Stimulated activated CD4-positive, alpha-beta T cell treated with anti-CD3 and anti-CD28 coated beads, Interleukin-2, amount 100 ng/mL, for 4 hours (primary cell): ENCODE measurements at regions not wholly inside any gene's neighbourhood (a gene's known extent, or its start where the extent isn't known, plus 50 kb on each side); places are given as distances from the start of the nearest gene placed in this dataset.
"Not testable (repeated sequence)": the region's sequence is repeated elsewhere in the genome, so short reads cannot be mapped to it uniquely, and the experiment has no call there.

ENCODE experiments used
- DNase-seq: peaks from one replicate; pipeline ENCODE4 v3.0.0-alpha.2; 2020; ENCODE audit warnings: low read depth

DNA sequence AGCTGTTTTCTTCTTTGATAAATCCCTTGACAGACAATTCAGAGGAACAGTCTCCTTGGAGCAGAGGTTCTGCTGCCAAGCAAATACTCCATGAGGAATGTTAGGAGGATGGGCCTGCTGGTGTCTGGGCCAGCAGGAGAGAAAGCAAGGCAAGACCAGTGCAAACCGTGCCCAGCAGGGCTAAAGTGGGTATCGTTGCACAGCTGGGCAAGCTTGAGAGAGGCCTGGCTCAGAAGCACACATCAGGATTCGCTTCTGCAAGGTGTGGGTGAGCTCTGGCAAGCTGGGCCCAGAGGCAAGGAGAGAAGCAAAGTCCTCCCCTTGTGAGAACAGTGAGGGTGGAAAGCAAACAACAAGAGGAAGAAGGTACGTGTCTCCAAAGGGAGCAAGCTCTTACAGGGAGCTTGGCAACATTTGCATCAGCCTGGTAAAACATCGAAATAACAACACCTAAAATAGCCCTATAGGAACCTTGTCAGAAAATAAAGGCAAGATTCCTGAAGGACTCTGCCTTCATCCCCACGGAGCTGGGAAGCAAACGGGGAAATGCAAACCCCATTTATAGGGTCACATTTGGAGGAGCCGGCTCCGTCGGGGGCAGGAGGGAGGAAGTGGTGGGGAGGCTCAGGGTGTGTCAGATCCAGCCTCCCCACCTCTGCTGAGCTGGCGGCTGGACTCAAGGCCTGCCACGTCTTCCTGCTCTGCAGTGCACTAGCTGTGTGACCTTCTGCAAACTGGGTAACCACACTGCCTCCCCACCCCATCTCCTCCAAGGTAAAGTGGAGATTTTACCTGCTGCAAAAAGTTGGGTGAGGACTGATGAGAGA lies 62.3 kb upstream of the HIVEP3 start:
- no peak for DNase-seq

- no peak for DNase-seq
These were observed 60.3 kb upstream of the HIVEP3 start for GRCh38 chr1:41978986-41979385.

- DNase-seq, result no peak
These were observed 58.6 kb upstream of the HIVEP3 start for GRCh38 chr1:41977326-41977725.

DNA sequence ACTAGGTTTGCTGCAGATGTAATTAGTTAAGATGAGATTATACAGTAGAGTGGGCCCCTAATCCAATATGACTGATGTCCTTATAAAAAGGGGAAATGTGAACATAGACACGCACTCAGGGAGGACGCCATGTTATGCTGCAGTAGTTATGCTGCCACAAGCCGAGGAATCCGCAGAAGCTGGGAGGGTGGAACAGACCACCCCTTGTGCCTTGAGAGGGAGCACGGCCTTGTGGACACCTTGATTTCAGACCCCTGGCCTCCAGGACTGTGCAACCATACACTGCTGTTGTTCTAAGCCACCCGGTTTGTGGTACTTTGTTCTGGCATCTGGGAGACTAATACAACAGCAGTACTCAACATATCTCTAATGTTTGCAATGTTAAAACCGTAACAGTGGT lies 57.9 kb upstream of the HIVEP3 start:
- no peak for DNase-seq

DNA sequence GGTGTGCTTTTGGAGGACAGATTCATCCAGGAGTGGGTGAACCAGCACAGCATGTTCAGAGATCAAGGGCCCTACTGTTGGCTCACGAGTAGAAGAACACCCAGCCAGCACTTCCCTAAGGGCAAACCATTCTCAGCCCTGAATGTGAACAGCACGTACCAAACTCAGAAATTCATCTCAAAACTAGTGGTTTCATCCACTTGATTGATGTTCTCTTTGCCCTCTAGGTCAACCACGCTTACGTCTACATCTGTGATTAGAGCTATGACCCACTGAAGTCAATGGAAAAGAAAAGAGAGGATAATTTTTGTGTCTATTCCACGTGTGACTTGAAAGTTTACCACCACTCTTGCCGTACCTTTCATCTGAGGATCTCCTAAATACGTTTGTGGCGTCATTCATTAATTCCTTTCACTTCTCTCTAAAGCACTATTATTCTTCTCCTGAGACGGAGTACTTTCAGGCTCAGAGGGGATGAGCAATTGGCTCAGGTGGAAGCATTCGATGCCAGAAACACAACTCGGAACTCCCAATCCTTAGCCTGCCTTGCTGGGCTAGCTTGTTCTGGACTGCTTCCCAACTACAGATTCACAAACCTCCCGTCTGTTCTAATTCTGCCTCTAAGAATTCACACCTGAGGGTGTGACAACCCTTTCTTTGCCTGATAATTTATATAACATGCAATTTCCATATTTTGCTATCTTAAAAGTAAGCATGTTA lies 57.3 kb upstream of the HIVEP3 start:
- no peak for DNase-seq

DNA sequence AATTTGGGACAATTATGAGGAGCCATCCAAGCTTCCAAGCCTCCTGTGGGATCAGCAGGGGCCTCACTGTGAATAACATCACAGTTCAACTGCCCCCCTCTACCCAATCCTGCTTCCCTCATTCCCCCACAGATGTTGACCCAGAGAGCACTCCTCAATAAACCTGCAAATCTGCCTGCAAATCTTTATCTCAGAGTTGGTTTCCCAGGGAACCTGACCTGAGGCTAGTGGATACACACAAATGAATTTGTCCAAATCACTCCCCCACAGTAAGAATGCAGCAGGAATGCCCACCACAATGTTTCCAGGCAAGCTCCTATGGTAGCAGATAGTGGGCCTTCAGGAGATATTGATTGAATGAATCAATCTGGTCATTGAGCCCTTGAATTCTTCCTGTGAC lies 56.4 kb upstream of the HIVEP3 start:
- DNase-seq, result no peak

GRCh38 chr1:41968557-41968956 lies 49.8 kb upstream of the HIVEP3 start:
- not testable (repeated sequence) for DNase-seq
